Activated B cell treated with CpG ODN at 0.5 μM for 24 hours (primary cell): ENCODE measurements at regions not wholly inside any gene's neighbourhood (a gene's known extent, or its start where the extent isn't known, plus 50 kb on each side); places are given as distances from the start of the nearest gene placed in this dataset.

Source experiments
- ATAC-seq: fragments of 200-7000 bp; cut with Tn5 transposase; one replicate; pipeline ENCODE4 v1.10.0; 2021; ENCODE audit warnings: low read depth, mild to moderate bottlenecking, moderate library complexity
- CTCF ChIA-PET: fragments of 350-600 bp; sonication (Branson Sonifier 250); formaldehyde crosslinking; loops from one replicate; lab custom pipeline; 2021; ENCODE audit warnings: antibody characterized with exemption; lab: Charles Lee
- POLR2A ChIA-PET: fragments of 350-600 bp; sonication (Branson Sonifier 250); formaldehyde crosslinking; loops from one replicate; lab custom pipeline; 2021; ENCODE audit warnings: antibody characterized with exemption; lab: Charles Lee
- DNase-seq: peaks from one replicate; pipeline ENCODE4 v3.0.0; 2022
- H3K27ac Mint-ChIP-seq: one replicate; pipeline ENCODE4 v1.8.0; 2020; ENCODE audit warnings: mixed read lengths
- H3K27me3 Mint-ChIP-seq: one replicate; pipeline ENCODE4 v1.8.0; 2021; ENCODE audit warnings: mixed read lengths
- H3K36me3 Mint-ChIP-seq: one replicate; pipeline ENCODE4 v1.8.0; 2021; ENCODE audit warnings: low read depth, mixed read lengths
- H3K4me1 Mint-ChIP-seq: one replicate; pipeline ENCODE4 v1.8.0; 2021; ENCODE audit warnings: mixed read lengths
- H3K4me3 Mint-ChIP-seq: one replicate; pipeline ENCODE4 v1.8.0; 2020; ENCODE audit warnings: mild to moderate bottlenecking, mixed read lengths
- H3K9me3 Mint-ChIP-seq: one replicate; pipeline ENCODE4 v1.8.0; 2020; ENCODE audit warnings: mixed read lengths
- CTCF ChIP-seq: fragments of 200-600 bp; IDR thresholded peaks from one replicate; pipeline ENCODE4 v1.8.0; 2022; ENCODE audit warnings: antibody characterized with exemption, mild to moderate bottlenecking
- intact Hi-C: fragments of 100-400 bp; cut with micrococcal nuclease; formaldehyde crosslinking; loops from one replicate; pipeline ENCODE4 v1.15.1; 2024

GRCh38 chr11:106280036-106280435, 202.6 kb downstream of the AASDHPPT start:
- H3K27ac Mint-ChIP-seq, result no peak overlapping the region
- H3K27me3 Mint-ChIP-seq, result no peaks in the 10 kb centered on the region
- POLR2A ChIA-PET, result no interaction called here
- DNase-seq (no peak), ATAC-seq (no peak)
- intact Hi-C loops, result no loop called here
- no peak for TF ChIP-seq CTCF
- no peaks in the 10 kb centered on the region for H3K9me3 Mint-ChIP-seq
- CTCF ChIA-PET, result no interaction called here
- H3K4me3 Mint-ChIP-seq, result no peak overlapping the region
- no peaks in the 10 kb centered on the region for H3K36me3 Mint-ChIP-seq
- H3K4me1 Mint-ChIP-seq, result no peaks in the 10 kb centered on the region

GRCh38 chr11:106281455-106282173, 204.2 kb downstream of the AASDHPPT start:
- Mint-ChIP-seq H3K27ac (no peak overlapping the region), H3K27me3 (no peaks in the 10 kb centered on the region), H3K9me3 (no peaks in the 10 kb centered on the region), H3K4me3 (no peak overlapping the region), H3K4me1 (no peaks in the 10 kb centered on the region), H3K36me3 (no peaks in the 10 kb centered on the region)
- intact Hi-C loops, result no loop called here
- DNase-seq (no peak), ATAC-seq (no peak)
- TF ChIP-seq CTCF, result no peak
- ChIA-PET CTCF (no interaction called here), POLR2A (no interaction called here)

GRCh38 chr11:106286881-106287504, 209.5 kb downstream of the AASDHPPT start:
- ChIA-PET POLR2A (no interaction called here), CTCF (no interaction called here)
- Mint-ChIP-seq H3K27ac (no peak overlapping the region), H3K36me3 (no peaks in the 10 kb centered on the region), H3K4me3 (no peak overlapping the region), H3K27me3 (no peaks in the 10 kb centered on the region), H3K9me3 (no peaks in the 10 kb centered on the region), H3K4me1 (no peaks in the 10 kb centered on the region)
- intact Hi-C loops, result no loop called here
- no peak for DNase-seq
- ATAC-seq, result no peak
- no peak for TF ChIP-seq CTCF

GRCh38 chr11:106288057-106288456, 210.6 kb downstream of the AASDHPPT start:
- Mint-ChIP-seq H3K36me3 (no peaks in the 10 kb centered on the region), H3K27ac (no peak overlapping the region), H3K4me1 (no peaks in the 10 kb centered on the region), H3K27me3 (no peaks in the 10 kb centered on the region), H3K9me3 (no peaks in the 10 kb centered on the region), H3K4me3 (no peak overlapping the region)
- intact Hi-C loops, result no loop called here
- DNase-seq, result no peak
- CTCF ChIA-PET, result no interaction called here
- no peak for TF ChIP-seq CTCF
- POLR2A ChIA-PET, result no interaction called here
- no peak for ATAC-seq

GRCh38 chr11:106288822-106289387, 211.4 kb downstream of the AASDHPPT start:
- Mint-ChIP-seq H3K4me3 (no peak overlapping the region), H3K27me3 (no peaks in the 10 kb centered on the region), H3K36me3 (no peaks in the 10 kb centered on the region), H3K4me1 (no peaks in the 10 kb centered on the region), H3K9me3 (no peaks in the 10 kb centered on the region), H3K27ac (no peak overlapping the region)
- intact Hi-C loops, result no loop called here
- ChIA-PET CTCF (no interaction called here), POLR2A (no interaction called here)
- no peak for TF ChIP-seq CTCF
- no peak for DNase-seq
- ATAC-seq, result no peak
